ENCODE measurements at regions not wholly inside any gene's neighbourhood (a gene's known extent, or its start where the extent isn't known, plus 50 kb on each side); places are given as distances from the start of the nearest gene placed in this dataset.

- no peak for TF ChIP-seq EZH2 (IDR thresholded peaks at IDR 0.05; ENCODE audit: borderline replicate concordance, low read depth, low read length, poor library complexity, severe bottlenecking)
- no peak for TF ChIP-seq CTCF (conservative IDR thresholded peaks at IDR 0.05; ENCODE audit: low read depth, low read length)
Measured at GRCh38 chr4:4930677-4931076, 71.2 kb downstream of the MSX1 start.
